Neural progenitor cell (in vitro differentiated cells): ENCODE measurements at regions not wholly inside any gene's neighbourhood (a gene's known extent, or its start where the extent isn't known, plus 50 kb on each side); places are given as distances from the start of the nearest gene placed in this dataset.
"Not testable (repeated sequence)": the region's sequence is repeated elsewhere in the genome, so short reads cannot be mapped to it uniquely, and the experiment has no call there.

Source experiments
- EZH2phosphoT487 ChIP-seq: fragments of 200-600 bp; sonication (generic); IDR thresholded peaks from 2 replicates; pipeline ENCODE4 v1.6.1; 2017; ENCODE audit warnings: antibody characterized with exemption
- TF ChIP-seq, protein P1 (sequence below): fragments of 200-600 bp; sonication (generic); IDR thresholded peaks from 2 replicates; pipeline ENCODE4 v1.5.1; 2017; ENCODE audit warnings: antibody characterized with exemption, mild to moderate bottlenecking

DNA sequence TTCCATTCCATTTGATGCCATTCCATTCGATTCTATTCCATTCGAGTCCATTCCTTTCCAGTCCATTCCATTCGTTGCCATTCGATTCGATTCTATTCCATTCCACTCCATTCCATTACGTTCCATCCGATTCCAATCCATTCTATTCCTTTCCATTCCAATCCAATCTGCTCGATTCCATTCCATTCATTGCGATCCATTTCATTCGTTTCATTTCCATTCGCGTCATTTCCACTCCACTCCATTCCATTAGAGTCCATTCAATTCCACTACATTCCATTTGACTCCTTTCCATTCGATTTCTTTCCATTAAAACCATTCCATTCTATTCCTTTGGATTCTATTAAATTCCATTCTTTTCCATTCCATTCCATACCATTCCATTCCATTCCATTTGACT lies 2584.1 kb upstream of the TPTE start:
- TF ChIP-seq, protein P1, sequence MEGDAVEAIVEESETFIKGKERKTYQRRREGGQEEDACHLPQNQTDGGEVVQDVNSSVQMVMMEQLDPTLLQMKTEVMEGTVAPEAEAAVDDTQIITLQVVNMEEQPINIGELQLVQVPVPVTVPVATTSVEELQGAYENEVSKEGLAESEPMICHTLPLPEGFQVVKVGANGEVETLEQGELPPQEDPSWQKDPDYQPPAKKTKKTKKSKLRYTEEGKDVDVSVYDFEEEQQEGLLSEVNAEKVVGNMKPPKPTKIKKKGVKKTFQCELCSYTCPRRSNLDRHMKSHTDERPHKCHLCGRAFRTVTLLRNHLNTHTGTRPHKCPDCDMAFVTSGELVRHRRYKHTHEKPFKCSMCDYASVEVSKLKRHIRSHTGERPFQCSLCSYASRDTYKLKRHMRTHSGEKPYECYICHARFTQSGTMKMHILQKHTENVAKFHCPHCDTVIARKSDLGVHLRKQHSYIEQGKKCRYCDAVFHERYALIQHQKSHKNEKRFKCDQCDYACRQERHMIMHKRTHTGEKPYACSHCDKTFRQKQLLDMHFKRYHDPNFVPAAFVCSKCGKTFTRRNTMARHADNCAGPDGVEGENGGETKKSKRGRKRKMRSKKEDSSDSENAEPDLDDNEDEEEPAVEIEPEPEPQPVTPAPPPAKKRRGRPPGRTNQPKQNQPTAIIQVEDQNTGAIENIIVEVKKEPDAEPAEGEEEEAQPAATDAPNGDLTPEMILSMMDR: not testable (repeated sequence)
- TF ChIP-seq EZH2phosphoT487: not testable (repeated sequence)
